K562 (cell line): ENCODE measurements at regions not wholly inside any gene's neighbourhood (a gene's known extent, or its start where the extent isn't known, plus 50 kb on each side); places are given as distances from the start of the nearest gene placed in this dataset.

Experiments
- ATAC-seq: fragments of 200-7000 bp; cut with Tn5 transposase; 3 replicates; pipeline ENCODE4 v1.9.1; 2020; ENCODE audit warnings: moderate library complexity
- BruUV-seq: library from RNA; stranded (reverse); fragments of 400-500 nt; replicated peaks from 2 replicates; lab custom pipeline; 2021; lab: Mats Ljungman, UMichigan
- CTCF ChIA-PET: fragments of 300-600 bp; formaldehyde crosslinking; extraction: SDS; loops from one replicate; lab custom pipeline; 2021; ENCODE audit warnings: low intra/inter-chr PET ratio; lab: Yijun Ruan, JAX
- POLR2A ChIA-PET: fragments of 300-600, 350-650 bp; sonication (Branson Sonifier 250); formaldehyde crosslinking; extraction: SDS; loops from one replicate; lab custom pipeline; 2021; ENCODE audit warnings: antibody characterized with exemption, inconsistent platforms; lab: Yijun Ruan, JAX
- DNase-seq, 4 experiments: peaks; one replicate each; pipeline versions ENCODE4 v3.0.0 to v3.0.0-alpha.2; 2011 to 2018; ENCODE audit warnings: low spot score in 3 of 4, mixed read lengths in 3 of 4; ENCODE audit errors: extremely low read depth in 1 of 4
- FAIRE-seq: peaks from 2 replicates; lab custom pipeline; 2011; peaks lifted over from hg19 to GRCh38; lab: Jason Lieb, UNC
- H2AFZ ChIP-seq: 2 replicates; pipeline ENCODE4 v1.6.0; 2011; ENCODE audit warnings: low read depth, low read length, control low read depth, inconsistent platforms
- H3K27ac ChIP-seq: fragments of 200-600 bp; 3 replicates; pipeline ENCODE4 v1.8.0; 2011; ENCODE audit warnings: low read depth, mild to moderate bottlenecking, control low read depth, inconsistent platforms, low read length, moderate library complexity, mixed read lengths; ENCODE audit errors: extremely low read depth
- H3K27me3 ChIP-seq, 2 experiments: fragments of 300-600 bp in 1 of 2; 2 replicates in 1 of 2; 3 replicates in 1 of 2; pipeline versions ENCODE4 v1.6.0 to v1.8.0; 2011; ENCODE audit warnings: inconsistent platforms in 2 of 2, low read length in 2 of 2, mild to moderate bottlenecking in 1 of 2, mixed read lengths in 1 of 2, moderate library complexity in 1 of 2; ENCODE audit not compliant: control insufficient read depth in 2 of 2, insufficient read depth in 2 of 2
- H3K36me3 ChIP-seq: fragments of 300-600 bp; 3 replicates; pipeline ENCODE4 v1.8.0; 2011; ENCODE audit warnings: mild to moderate bottlenecking, low read length, inconsistent platforms; ENCODE audit not compliant: control insufficient read depth, insufficient read depth
- H3K4me1 ChIP-seq, 2 experiments: fragments of 200-600 bp in 1 of 2; replicated peaks in 1 of 2; 2 replicates in 1 of 2; 3 replicates in 1 of 2; pipeline versions ENCODE4 v1.5.1 to v1.8.0; 2011; ENCODE audit warnings: inconsistent platforms in 2 of 2, low read length in 2 of 2, mild to moderate bottlenecking in 1 of 2, mixed read lengths in 1 of 2, moderate library complexity in 1 of 2; ENCODE audit not compliant: control insufficient read depth in 2 of 2, insufficient read depth in 2 of 2
- H3K4me2 ChIP-seq: 2 replicates; pipeline ENCODE4 v1.6.1; 2011; ENCODE audit warnings: low read length, control low read depth, inconsistent platforms, mixed read lengths; ENCODE audit not compliant: insufficient read depth
- H3K4me3 ChIP-seq: fragments of 200-600 bp; sonication (generic), shearing (Covaris generic); 2 replicates; pipeline ENCODE4 v1.5.1; 2016; ENCODE audit warnings: control low read depth, inconsistent platforms
- H3K79me2 ChIP-seq: fragments of 200-600 bp; 3 replicates; pipeline ENCODE4 v1.8.0; 2011; ENCODE audit warnings: low read length, inconsistent platforms; ENCODE audit not compliant: control insufficient read depth, insufficient read depth
- H3K9ac ChIP-seq, 2 experiments: 2 replicates each; pipeline versions ENCODE4 v1.6.0 to v1.6.1; 2011; ENCODE audit warnings: low read depth in 2 of 2, low read length in 2 of 2, control low read depth in 1 of 2, inconsistent platforms in 1 of 2, mild to moderate bottlenecking in 1 of 2, mixed read lengths in 1 of 2; ENCODE audit not compliant: insufficient read depth in 1 of 2
- H3K9me1 ChIP-seq: one replicate; pipeline ENCODE4 v1.6.0; 2011; ENCODE audit warnings: inconsistent platforms, mild to moderate bottlenecking, low read length, moderate library complexity; ENCODE audit not compliant: control insufficient read depth, insufficient read depth
- H3K9me3 ChIP-seq: replicated peaks from 2 replicates; pipeline ENCODE4 v1.5.1; 2011; ENCODE audit warnings: low read depth, low read length, inconsistent platforms; ENCODE audit not compliant: control insufficient read depth, insufficient read depth
- H4K20me1 ChIP-seq: replicated peaks from 2 replicates; pipeline ENCODE4 v1.6.1; 2011; ENCODE audit warnings: low read length, inconsistent platforms, mixed read lengths; ENCODE audit not compliant: control insufficient read depth, insufficient read depth
- CCNT2 ChIP-seq: IDR thresholded peaks from 2 replicates; pipeline ENCODE4 v1.6.1; 2011; ENCODE audit warnings: borderline replicate concordance, low read depth, mild to moderate bottlenecking, moderate library complexity, mixed read lengths, low read length; ENCODE audit not compliant: insufficient read length; ENCODE audit errors: extremely low read depth
- DPF2 ChIP-seq: fragments of 450-650 bp; IDR thresholded peaks from 2 replicates; pipeline ENCODE4 v1.6.1; 2016
- FOXP1 ChIP-seq: sonication (generic); formaldehyde crosslinking; IDR thresholded peaks from 2 replicates; pipeline ENCODE4 v1.8.0; 2022; ENCODE audit warnings: mild to moderate bottlenecking, missing genetic modification reagents
- HIVEP1 ChIP-seq: fragments of 250-450 bp; sonication (Bioruptor Pico); IDR thresholded peaks from 2 replicates; pipeline ENCODE4 v1.4.0; 2020; ENCODE audit warnings: mild to moderate bottlenecking
- MEIS2 ChIP-seq: fragments of 450-650 bp; IDR thresholded peaks from 2 replicates; pipeline ENCODE4 v1.6.1; 2014; ENCODE audit warnings: mild to moderate bottlenecking; ENCODE audit not compliant: partially characterized antibody
- POLR2AphosphoS2 ChIP-seq: IDR thresholded peaks from 2 replicates; pipeline ENCODE4 v1.6.1; 2012; ENCODE audit warnings: low read length, improper control_type of control experiment
- PRMT5 ChIP-seq: sonication (generic); formaldehyde crosslinking; IDR thresholded peaks from 2 replicates; pipeline ENCODE4 v1.5.0; 2020; ENCODE audit warnings: missing genetic modification reagents
- SMARCA4 ChIP-seq: fragments of 450-650 bp; IDR thresholded peaks from 2 replicates; pipeline ENCODE4 v1.6.1; 2016
- ZFP1 ChIP-seq: fragments of 450-650 bp; formaldehyde crosslinking; IDR thresholded peaks from 2 replicates; pipeline ENCODE4 v1.4.0; 2020; ENCODE audit warnings: mild to moderate bottlenecking, mixed read lengths
- WGBS: fragments of 100-300 bp; shearing (Covaris generic); methylation state at CpG from one replicate; pipeline ENCODE4 v1.1.6; 2016; ENCODE audit warnings: low coverage, mixed read lengths; ENCODE audit not compliant: insufficient coverage; ENCODE audit errors: missing lambda C conversion rate; 5-methylcytosine and 5-hydroxymethylcytosine counted together
- in situ Hi-C: fragments of 300-500 bp; cut with MboI; formaldehyde crosslinking; loops from 4 replicates; pipeline ENCODE4 v1.15.0; 2018; ENCODE audit warnings: inconsistent platforms, mixed read lengths
- intact Hi-C: fragments of 100-400 bp; cut with micrococcal nuclease; formaldehyde crosslinking; loops from 2 replicates; pipeline ENCODE4 v1.14.2; 2022
- TF ChIP-seq, protein P1 (sequence below): fragments of 450-650 bp; IDR thresholded peaks from 2 replicates; pipeline ENCODE4 v1.6.1; 2016
- TF ChIP-seq, protein P2 (sequence below), 2 experiments: IDR thresholded peaks in 1 of 2; conservative IDR thresholded peaks in 1 of 2; 2 replicates each; pipeline ENCODE4 v1.6.1; 2016; ENCODE audit warnings: low read depth in 2 of 2, mild to moderate bottlenecking in 1 of 2, missing compliant biosample characterization in 1 of 2, missing genetic modification characterization in 1 of 2, moderate library complexity in 1 of 2

DNA sequence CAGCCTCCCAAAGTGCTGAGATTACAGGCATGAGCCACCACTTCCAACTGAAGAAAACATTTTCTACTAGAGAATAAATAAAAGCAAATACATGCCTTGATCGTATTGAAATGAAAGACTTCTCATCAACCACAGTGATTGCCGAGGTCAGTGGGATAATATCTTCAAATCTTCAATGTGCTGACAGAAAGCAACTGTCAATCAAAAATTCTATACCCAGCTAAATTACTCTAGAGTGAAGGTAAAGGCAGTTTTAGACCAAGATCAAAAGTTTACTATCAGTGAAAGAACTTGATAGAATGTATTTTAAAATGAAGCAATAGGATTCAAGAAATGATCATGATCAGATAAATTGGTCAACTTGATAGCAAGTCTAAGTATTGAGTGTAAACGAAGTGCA is 130.6 kb downstream of the BRD1 start:
- no peak for DNase-seq
- TF ChIP-seq MEIS2 (peak; percentile 24), CCNT2 (no peak), PRMT5 (CRISPR knock-in tag) (no peak), POLR2AphosphoS2 (no peak), FOXP1 (CRISPR knock-in tag) (no peak), SMARCA4 (no peak), ZFP1 (CRISPR knock-in tag) (peak; percentile 94), DPF2 (no peak), HIVEP1 (CRISPR knock-in tag) (no peak)
- TF ChIP-seq, protein P1, sequence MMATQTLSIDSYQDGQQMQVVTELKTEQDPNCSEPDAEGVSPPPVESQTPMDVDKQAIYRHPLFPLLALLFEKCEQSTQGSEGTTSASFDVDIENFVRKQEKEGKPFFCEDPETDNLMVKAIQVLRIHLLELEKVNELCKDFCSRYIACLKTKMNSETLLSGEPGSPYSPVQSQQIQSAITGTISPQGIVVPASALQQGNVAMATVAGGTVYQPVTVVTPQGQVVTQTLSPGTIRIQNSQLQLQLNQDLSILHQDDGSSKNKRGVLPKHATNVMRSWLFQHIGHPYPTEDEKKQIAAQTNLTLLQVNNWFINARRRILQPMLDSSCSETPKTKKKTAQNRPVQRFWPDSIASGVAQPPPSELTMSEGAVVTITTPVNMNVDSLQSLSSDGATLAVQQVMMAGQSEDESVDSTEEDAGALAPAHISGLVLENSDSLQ: peak; percentile 83
- TF ChIP-seq, protein P2, sequence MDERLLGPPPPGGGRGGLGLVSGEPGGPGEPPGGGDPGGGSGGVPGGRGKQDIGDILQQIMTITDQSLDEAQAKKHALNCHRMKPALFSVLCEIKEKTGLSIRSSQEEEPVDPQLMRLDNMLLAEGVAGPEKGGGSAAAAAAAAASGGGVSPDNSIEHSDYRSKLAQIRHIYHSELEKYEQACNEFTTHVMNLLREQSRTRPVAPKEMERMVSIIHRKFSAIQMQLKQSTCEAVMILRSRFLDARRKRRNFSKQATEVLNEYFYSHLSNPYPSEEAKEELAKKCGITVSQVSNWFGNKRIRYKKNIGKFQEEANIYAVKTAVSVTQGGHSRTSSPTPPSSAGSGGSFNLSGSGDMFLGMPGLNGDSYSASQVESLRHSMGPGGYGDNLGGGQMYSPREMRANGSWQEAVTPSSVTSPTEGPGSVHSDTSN (CRISPR knock-in tag; IDR thresholded peaks at IDR 0.05; ENCODE audit: low read depth): no peak
- TF ChIP-seq, protein P2 (tag; conservative IDR thresholded peaks at IDR 0.05; ENCODE audit: low read depth): peak; percentile 39; the same call in 1 of the 2 replicates
- intact Hi-C loops (no loop called here), in situ Hi-C loops (no loop called here)
- H2AFZ ChIP-seq: no peak overlapping the region
- no peaks in the 10 kb centered on the region for H3K79me2 ChIP-seq
- H3K9ac ChIP-seq: no peak overlapping the region
- H4K20me1 ChIP-seq: no peaks in the 10 kb centered on the region
- no peak overlapping the region for H3K4me3 ChIP-seq
- H3K4me2 ChIP-seq: no peak overlapping the region
- peaks cover 0 to 15% of the 10 kb centered on the region in 2 experiments; a peak in 2 of 5 replicates for H3K27me3 ChIP-seq
- no peak for FAIRE-seq
- POLR2A ChIA-PET: no interaction called here
- no TSS peak for BruUV-seq
- no peak overlapping the region for H3K27ac ChIP-seq
- peaks cover 6% of the 10 kb centered on the region for H3K9me3 ChIP-seq
- no peaks in the 10 kb centered on the region for H3K36me3 ChIP-seq
- ATAC-seq: no peak
- CTCF ChIA-PET: no interaction called here
- no peaks in the 10 kb centered on the region for H3K9me1 ChIP-seq
- WGBS: 2% methylated on average over 3 of the region's 3 CpGs
- H3K4me1 ChIP-seq: peaks cover 0 to 5% of the 10 kb centered on the region in 2 experiments; a peak in 3 of 5 replicates
